GM19372 (cell line): ENCODE measurements at regions not wholly inside any gene's neighbourhood (a gene's known extent, or its start where the extent isn't known, plus 50 kb on each side); places are given as distances from the start of the nearest gene placed in this dataset.

Experiments
- ATAC-seq: cut with Tn5 transposase; IDR thresholded peaks from one replicate; pipeline ENCODE4 v1.9.1; 2021; ENCODE audit warnings: mild to moderate bottlenecking, low read depth, moderate library complexity; ENCODE audit not compliant: unreplicated experiment

GRCh38 chr2:176747928-176748327 is 464.7 kb upstream of the HNRNPA3 start:
- ATAC-seq: no peak

- ATAC-seq: no peak
These were observed 463.9 kb upstream of the HNRNPA3 start for GRCh38 chr2:176748662-176749061.

GRCh38 chr2:176751314-176752227 is 461.0 kb upstream of the HNRNPA3 start:
- no peak for ATAC-seq

- ATAC-seq: no peak
These were observed 460.3 kb upstream of the HNRNPA3 start for GRCh38 chr2:176752295-176752694.

GRCh38 chr2:176753205-176753604 is 459.4 kb upstream of the HNRNPA3 start:
- no peak for ATAC-seq

GRCh38 chr2:176753752-176754474 is 458.7 kb upstream of the HNRNPA3 start:
- ATAC-seq: no peak

GRCh38 chr2:176755537-176756135 is 457.0 kb upstream of the HNRNPA3 start:
- ATAC-seq: no peak

GRCh38 chr2:176758426-176758825 is 454.2 kb upstream of the HNRNPA3 start:
- no peak for ATAC-seq

GRCh38 chr2:176760439-176760838 is 452.2 kb upstream of the HNRNPA3 start:
- ATAC-seq: no peak

GRCh38 chr2:176763130-176763529 is 449.5 kb upstream of the HNRNPA3 start:
- no peak for ATAC-seq

- ATAC-seq: no peak
These were observed 448.7 kb upstream of the HNRNPA3 start for GRCh38 chr2:176763851-176764404.

- no peak for ATAC-seq
These were observed 447.7 kb upstream of the HNRNPA3 start for GRCh38 chr2:176764921-176765320.

GRCh38 chr2:176766005-176766404 is 446.6 kb upstream of the HNRNPA3 start:
- ATAC-seq: no peak

- no peak for ATAC-seq
These were observed 444.4 kb upstream of the HNRNPA3 start for GRCh38 chr2:176768185-176768584.

- ATAC-seq: no peak
These were observed 443.6 kb upstream of the HNRNPA3 start for GRCh38 chr2:176769021-176769420.

- ATAC-seq: no peak
These were observed 442.9 kb upstream of the HNRNPA3 start for GRCh38 chr2:176769499-176770370.

- no peak for ATAC-seq
These were observed 439.8 kb upstream of the HNRNPA3 start for GRCh38 chr2:176772816-176773215.

- ATAC-seq: no peak
These were observed 437.7 kb upstream of the HNRNPA3 start for GRCh38 chr2:176774766-176775451.

GRCh38 chr2:176777262-176777661 is 435.3 kb upstream of the HNRNPA3 start:
- ATAC-seq: no peak
